GM18870 (cell line): ENCODE measurements at regions not wholly inside any gene's neighbourhood (a gene's known extent, or its start where the extent isn't known, plus 50 kb on each side); places are given as distances from the start of the nearest gene placed in this dataset.
A peak's percentile ranks its signal among the peaks of the same experiment; 100 is the strongest.

ENCODE experiments used
- ATAC-seq: cut with Tn5 transposase; IDR thresholded peaks from one replicate; pipeline ENCODE4 v1.9.1; 2021; ENCODE audit warnings: moderate library complexity; ENCODE audit not compliant: unreplicated experiment

DNA sequence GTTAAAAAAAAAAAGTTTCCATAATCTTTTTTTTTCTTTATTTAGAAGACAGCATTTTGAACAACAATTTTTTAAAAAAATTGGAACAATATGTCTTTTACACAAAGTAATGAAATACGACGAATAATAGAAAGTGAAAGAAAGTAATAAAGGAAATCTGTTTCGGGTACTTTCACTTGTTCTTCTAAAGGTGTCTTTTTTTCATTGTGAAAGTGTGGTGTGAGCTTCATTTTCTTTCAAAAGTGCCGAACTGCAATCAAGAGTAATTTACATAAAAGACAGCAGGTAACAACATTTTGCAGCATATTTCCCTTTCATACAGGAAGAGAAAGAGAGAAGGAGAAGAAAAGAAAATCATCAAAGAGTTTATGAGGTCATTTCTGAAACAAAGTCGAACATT is 159.7 kb upstream of the CDH12 start:
- peak; percentile 91 for ATAC-seq

DNA sequence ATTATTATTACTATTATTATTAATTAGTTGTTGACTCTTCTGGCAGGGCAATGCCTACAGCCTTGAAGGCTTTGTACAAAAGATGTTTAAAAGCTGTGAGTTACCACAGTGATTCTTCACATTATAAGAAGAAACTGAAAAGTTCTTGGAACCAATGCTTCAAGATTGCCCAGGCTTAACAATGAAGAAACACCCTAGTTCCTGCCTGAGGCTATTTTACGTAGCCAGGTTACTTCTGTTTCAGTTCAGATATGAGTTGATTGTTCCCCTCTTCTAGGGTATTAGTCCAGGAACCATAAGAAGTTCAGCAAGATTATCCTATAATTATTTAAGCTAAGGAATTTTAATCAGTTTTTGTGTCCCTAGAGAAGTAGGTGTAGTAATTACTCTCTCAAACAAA is 154.6 kb upstream of the CDH12 start:
- ATAC-seq = no peak

DNA sequence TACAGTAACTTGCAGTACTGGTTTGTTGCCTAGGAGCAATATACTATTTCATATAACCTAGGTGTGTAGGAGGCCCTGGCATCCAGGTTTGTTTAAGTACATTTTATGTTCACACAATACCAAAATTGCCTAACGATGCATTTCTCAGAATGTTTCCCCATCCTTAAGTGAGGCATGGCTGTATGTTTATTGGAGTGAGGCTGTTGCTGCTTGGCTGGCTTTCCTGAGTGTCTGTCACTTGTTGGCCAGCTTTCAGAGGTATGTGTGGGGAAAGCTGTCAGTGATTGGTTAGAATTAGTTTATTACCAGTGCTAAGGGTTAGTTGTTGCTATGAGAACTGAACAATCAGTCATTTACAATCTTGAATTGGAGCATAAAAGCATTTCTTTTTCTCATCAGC is 154.1 kb upstream of the CDH12 start:
- no peak for ATAC-seq

DNA sequence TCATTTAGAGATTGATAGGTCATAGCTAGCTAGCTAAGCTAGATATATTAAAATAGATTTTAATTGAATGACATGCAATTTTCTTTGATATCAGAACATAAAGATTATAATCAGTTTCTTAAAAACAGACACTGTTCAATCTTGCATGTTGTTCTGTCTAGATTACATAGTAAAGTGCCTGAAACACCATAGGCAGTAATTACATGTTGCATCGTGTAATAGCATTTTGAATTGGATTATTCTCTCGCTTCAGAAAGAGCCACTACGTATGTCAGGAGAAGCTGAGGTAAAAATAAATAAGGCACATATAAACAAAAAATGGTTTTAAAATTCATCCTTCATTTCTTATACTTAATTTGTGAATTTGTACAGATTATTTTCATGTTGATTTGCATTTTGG is 148.0 kb upstream of the CDH12 start:
- ATAC-seq = no peak

DNA sequence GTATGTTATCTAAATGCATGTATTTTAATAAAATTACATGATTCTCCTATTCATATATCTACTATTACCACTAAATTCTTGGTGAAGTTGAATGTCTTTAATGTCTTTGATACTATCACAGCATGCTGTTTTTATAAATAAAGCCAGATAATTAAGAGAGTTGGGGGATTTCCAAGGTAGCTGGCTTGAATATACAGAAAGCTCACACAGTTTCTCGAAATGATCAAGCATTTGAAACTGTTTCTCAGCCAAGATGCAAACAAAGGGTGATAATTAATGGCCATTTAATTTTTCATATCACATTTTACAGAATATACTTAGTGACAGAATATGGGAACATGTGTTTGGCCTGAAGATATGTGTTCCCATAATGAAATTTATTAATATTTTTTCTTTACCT is 145.6 kb upstream of the CDH12 start:
- no peak for ATAC-seq

DNA sequence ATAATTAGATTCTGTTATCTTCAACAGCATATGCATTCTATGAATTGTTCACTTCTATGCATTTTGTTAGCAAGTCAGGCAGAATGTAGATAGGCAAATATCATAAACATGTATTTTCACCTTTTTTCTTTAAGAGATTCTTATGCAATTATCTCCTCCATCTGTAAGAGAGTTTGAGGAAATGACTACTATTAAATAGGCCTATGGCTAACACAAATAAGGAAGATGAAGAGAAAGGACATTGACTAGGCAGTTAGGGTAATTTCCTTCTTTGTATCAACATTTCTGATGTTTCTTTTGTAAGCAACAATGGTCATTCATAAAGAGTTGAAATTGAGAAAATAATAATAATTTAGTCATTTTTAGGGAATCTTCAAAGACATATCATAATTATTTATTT is 145.2 kb upstream of the CDH12 start:
- no peak for ATAC-seq

DNA sequence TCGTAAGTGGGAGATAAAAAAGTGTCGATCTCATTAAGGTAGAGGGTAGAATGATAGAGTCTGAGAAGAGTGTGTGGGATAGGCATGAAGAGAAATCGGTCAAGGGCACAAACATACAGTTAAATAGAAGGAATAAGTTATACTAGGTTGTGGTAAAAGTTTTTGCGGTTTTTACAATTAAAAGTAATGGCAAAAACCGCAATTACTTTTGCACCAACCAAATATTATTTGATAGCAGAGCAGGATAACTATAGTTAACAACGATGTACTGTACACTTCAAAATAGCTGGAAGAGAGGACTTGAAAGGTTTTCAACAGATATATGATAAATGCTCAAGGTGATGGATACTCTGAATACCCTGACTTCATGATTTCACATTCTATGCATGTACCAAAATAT is 135.8 kb upstream of the CDH12 start:
- no peak for ATAC-seq

DNA sequence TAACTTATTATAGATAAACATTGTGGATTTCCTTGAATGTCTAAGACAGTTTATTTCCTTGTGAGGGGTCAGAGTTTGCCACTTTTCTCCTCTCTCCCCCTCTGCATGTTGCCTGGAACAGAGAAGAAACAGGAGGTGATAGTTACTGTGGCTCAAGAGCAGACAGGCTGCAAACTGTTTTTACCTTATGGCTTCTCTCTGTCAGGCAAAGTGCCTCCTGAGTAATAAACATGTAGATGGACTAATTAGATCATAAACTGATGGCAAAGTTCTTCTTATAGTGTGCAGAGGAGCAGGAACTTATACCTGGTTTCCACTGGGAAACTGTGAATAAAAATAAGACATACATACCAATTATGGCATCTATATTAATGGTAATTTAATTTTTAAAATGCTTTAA is 133.1 kb upstream of the CDH12 start:
- no peak for ATAC-seq

DNA sequence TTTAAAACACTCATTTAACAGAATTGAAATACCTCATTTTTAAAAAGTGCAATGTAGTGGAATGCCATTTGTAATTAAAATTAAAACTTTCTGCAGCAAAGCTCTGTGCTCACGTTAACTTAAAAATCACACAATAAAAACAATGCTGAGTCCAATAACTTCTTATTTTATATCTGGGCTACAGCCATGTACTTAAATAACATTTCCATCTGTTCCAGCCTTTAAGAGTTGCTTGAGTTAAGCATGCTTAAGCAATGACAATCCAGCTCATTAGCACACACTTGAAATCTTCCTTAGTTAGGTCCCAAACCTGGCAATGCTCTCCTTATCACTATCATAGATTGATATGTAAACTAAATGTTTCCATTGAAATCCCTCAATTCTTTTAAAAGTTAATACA is 132.3 kb upstream of the CDH12 start:
- ATAC-seq = no peak

DNA sequence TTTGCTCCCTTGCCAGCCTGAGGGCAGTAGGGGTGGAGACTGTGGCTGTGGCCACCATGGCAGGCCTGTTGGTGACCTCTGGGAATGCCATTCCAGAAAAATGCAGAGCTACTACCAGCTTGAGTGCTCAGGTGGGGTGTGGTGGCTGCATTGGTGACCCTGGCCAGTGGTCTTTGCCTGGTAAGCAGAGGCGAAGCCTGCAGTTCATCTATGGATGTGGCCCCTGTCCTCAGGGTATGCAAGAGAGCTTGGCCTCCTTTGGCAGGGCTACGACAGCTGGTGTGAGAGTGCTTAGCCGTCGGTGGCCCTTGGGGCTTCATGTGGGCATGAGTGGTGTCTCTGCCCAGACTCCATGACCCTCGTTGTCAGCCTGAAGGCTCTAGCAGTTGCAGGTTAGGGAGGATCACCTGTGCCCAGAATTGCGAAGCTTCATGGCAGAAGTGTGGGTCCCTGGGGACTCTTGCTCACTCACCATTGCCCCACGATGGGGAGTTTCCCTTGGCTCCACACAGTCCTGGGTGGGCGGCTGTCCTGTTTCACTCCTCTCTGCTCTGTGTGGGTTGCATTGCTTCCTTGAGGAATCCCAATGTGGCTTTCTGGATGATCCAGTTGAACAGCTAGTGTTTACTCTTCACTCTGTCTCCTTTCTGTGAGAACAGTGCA is 117.9 kb upstream of the CDH12 start:
- no peak for ATAC-seq

DNA sequence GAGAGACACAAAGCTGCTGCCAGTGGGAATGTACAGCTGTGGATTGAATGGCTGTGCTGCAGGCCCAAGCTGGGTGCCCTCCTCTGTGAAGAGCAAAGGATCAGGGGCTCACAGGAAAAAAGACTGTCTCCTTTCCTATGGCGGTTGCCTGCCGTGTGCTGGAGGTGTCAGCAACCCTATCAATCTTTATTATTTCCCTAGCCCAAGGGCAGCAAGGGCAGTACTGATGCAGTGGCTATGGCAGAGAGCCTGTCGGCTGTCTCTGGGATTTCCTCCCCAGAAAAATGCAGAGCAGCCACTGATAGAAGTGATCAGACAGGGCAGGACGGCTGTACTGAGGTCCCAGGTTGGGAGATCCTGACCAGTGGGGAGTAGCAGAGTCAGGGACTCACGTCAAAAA is 117.3 kb upstream of the CDH12 start:
- no peak for ATAC-seq

DNA sequence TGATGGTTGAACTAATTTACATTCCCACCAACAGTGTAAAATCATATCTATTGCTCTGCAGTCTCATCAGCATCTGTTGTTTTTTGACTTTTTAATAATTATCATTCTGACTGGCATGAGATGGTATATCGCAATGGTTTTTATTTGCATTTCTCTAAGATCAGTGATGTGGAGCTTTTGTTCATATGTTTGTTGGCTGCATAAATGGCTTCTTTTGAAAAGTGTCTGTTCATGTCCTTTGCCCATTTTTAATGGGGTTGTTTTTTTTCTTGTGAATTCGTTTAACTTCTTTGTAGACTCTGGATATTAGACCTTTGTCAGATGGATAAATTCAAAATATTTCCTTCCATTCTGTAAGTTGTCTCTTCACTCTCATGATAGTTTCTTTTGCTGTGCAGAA is 115.2 kb upstream of the CDH12 start:
- ATAC-seq = no peak

DNA sequence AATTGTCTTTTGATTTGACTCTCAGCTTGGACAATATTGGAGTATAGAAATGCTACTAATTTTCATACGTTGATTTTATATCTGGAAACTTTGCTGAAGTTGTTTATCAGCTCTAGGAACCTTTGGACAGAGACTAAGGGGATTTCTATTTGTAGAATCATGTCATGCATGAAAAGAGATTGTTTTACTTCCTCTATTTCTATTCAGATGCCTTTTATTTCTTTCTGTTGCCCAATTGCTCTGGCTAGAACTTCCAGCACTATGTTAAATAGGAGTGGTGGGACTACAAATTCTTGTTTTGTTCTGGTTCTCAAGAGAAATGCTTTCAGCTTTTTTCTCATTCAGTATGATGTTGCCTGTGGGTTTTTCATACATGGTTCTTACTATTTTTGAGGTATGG is 112.8 kb upstream of the CDH12 start:
- ATAC-seq = peak; percentile 69

DNA sequence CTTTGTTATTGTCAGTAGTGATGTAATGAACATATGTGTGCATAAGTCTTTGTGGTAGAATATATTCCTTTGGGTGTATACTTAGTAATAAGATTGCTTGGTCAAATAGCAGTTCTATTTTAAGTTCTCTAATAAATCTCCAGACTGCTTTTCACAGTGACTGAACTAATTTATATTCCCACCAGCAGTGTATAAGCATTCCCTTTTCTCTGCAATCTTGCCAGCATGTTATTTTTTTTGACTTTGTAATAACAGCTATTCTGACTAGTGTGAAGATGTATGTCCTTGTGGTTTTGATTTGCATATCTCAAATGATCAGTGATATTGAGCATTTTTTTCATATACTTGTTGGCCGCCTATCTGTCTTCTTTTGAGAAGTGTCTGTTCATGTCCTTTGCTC is 111.5 kb upstream of the CDH12 start:
- ATAC-seq = no peak

DNA sequence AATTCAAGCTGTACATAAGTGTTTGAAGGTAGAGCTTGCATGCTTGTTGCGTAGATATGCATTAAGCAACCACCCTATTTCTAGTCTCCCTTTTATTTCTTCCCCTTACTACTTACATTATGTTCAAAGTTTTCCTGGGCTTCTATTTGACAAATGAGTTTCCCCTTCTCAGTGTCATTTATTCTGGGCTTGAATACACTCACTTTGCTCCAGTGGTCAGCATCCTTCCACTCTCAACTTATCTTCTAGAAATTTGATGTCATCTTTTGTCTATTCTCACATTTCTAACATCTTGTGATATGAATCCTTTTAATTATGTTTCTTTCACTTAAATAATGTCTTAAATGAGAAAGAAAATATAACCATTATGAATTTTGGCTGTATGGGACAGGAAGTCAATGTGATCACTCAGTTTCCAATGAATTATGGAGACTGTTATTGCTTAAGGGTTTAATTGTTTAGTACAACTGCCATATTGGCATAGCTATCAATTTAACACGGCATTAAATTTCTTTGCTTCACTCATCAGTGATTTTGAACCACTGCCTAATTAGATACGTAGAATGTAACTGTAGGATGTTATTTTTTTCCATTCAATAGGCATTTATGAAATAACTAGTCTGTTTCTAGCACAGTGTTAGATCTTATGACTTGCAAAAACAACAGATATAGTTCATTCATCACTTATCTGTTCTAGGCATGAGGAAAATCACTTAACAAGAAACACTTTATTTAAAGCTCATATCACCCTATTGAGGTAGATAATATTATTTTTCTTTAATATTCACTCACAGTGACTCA is 105.5 kb upstream of the CDH12 start:
- no peak for ATAC-seq

DNA sequence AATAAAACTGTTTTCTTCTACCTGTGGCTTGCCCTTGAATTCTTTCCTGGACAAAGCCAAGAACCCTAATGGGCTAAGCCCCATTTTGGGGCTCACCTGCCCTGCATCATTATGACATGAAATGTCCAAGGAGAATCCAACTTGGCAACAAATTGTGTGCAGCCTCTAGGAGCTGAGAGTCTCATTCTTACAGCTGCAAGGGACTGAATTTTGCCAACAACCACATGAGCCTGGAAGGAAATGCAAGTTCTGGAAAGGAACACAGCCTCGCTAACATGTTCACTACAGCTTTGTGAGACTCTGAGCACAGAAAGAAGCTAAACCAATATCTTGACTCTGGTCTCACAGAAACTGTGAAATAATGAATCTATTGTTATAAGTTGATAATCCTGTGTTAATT is 94.8 kb upstream of the CDH12 start:
- no peak for ATAC-seq

DNA sequence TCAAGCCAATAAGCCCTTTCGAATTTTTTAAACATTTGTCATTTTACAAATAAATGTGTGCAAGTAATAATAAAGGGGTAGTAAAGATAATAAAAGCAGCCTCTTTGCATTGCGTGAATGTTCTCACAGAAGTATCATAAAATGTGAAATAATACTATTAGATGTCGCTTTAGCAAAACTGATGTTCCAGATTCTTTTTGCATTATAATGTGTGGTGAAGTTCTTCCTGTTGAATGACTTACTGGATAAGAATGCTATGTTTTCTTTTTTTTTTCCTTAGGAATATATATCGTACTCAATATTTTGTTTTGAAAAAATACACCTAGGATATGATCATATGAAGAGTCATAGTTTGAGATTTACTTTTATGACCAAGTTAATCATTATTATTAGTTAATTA is 85.2 kb upstream of the CDH12 start:
- ATAC-seq = no peak

DNA sequence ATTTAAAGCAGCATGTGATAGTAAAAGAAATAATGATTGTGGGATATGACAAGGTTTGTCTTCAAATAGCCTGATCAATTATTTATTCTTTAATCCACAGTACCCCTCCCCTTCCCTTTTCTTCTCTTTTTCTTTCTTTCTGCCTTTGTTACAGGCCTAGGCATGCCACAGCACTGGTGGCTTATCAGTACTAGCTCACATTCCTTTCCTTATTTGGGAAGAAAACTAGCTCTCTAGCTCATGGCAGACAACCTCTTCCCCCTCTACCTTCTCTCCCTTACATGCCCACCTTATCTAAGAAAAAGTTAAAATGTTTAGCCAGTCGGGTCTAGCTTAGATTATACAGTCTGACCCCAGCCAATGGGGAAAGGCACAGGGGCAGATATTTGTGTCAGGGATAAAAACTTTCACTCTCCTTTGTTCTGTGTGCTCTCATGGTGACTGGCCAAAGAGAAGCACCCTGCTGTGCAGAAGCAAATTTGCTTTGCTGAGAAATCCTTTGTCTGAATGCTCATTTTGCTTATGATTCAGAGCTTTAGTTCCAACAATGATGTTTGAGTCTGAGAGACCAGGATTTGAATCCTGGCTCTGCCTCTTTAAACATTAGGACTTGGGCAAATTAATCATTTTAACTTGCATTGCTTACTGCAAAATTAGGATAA is 75.8 kb upstream of the CDH12 start:
- no peak for ATAC-seq

DNA sequence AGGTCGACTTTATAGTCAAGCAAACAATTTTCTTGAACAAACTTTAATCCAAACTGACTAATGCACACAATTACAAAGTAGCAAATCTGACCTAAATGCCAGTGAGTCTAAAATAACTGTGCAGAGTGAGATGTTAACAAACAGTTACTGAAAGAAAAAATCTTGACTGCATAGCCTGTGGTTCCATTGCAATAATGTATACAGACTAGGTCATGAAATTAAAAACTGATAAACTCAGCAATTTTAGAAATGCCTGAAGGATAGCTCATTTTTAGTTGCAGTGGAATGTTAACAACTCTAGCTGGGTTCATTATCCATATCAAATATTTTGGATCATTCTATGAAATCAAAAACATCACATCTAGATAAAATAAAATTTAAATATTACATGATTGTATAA is 73.4 kb upstream of the CDH12 start:
- ATAC-seq = no peak

DNA sequence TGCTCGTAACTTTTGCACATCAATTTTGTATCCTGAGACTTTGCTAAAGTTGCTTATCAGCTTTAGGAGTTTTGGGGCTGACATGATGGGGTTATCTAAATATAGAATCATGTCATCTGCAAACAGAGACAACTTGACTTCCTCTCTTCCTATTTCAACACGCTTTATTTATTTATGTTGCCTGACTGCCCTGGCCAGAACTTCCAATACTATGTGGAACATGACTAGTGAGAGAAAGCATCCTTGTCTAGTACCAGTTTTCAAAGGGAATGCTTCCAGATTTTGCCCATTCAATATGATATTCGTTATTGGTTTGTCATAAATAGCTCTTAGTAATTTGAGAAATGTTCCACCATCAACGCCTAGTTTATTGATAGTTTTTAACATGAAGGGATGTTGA is 65.4 kb upstream of the CDH12 start:
- ATAC-seq = no peak

DNA sequence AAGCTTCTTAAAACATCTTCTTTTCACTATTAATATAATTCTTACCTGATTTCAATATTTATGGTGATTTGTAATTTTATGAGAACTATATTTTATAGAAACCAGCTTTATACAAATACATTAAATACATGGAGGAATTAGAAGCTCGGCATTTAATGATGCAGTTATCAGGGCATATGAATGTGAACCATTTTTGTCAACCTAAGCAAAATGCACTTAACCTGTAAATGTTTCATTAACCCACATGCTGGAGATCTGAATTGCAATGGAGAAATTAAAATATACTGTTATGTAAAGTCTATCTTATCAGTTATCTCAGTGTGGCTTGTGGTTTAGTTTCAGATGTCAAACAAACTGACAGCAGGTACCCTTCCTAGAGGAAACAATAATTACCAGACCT is 63.2 kb upstream of the CDH12 start:
- no peak for ATAC-seq

DNA sequence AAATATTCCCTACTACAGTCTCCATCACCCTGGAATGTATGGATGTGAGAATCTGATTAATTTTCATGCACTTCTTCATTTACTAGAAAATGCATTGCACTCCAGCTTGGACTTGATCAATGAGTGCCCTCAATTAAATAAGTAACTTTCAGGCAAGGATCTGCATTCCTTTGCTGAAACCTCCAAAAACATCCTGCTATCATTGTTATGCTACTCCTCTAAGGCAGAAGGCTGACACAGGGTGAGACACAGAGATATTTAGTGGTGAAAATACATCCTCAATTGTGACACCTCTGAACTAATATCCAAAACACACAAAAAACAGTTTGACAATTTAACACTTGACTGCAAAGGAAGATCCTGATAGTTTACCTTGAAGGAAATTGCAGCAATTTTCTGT is 57.9 kb upstream of the CDH12 start:
- ATAC-seq = no peak
